ENCODE measurements at regions not wholly inside any gene's neighbourhood (a gene's known extent, or its start where the extent isn't known, plus 50 kb on each side); places are given as distances from the start of the nearest gene placed in this dataset.

GRCh38 chr14:54108481-54109471 lies 152.2 kb upstream of the BMP4 start:
- Mint-ChIP-seq H3K36me3 (no peaks in the 10 kb centered on the region), H3K27me3 (peaks cover 4% of the 10 kb centered on the region)

GRCh38 chr14:54109521-54110120 lies 153.0 kb upstream of the BMP4 start:
- Mint-ChIP-seq H3K27me3 (peaks cover 5% of the 10 kb centered on the region), H3K36me3 (no peaks in the 10 kb centered on the region), H3K4me1 (no peaks in the 10 kb centered on the region), H3K4me3 (no peak overlapping the region), H3K27ac (no peak overlapping the region), H3K9me3 (peaks cover 4% of the 10 kb centered on the region)

More at GRCh38 chr14:54108481-54109471, 152.2 kb upstream of the BMP4 start:
- no peaks in the 10 kb centered on the region for H3K4me1 Mint-ChIP-seq
- no peak overlapping the region for H3K4me3 Mint-ChIP-seq
- H3K27ac Mint-ChIP-seq = no peak overlapping the region
- H3K9me3 Mint-ChIP-seq = peaks cover 3% of the 10 kb centered on the region

GRCh38 chr14:54114941-54115340 lies 158.3 kb upstream of the BMP4 start:
- Mint-ChIP-seq H3K9me3 (peaks cover 4% of the 10 kb centered on the region), H3K4me3 (no peak overlapping the region), H3K27me3 (peaks cover 5% of the 10 kb centered on the region), H3K36me3 (no peaks in the 10 kb centered on the region), H3K4me1 (no peaks in the 10 kb centered on the region), H3K27ac (no peak overlapping the region)

- Mint-ChIP-seq H3K4me3 (no peak overlapping the region), H3K36me3 (no peaks in the 10 kb centered on the region), H3K9me3 (peaks cover 4% of the 10 kb centered on the region), H3K27ac (no peak overlapping the region), H3K27me3 (peaks cover 5% of the 10 kb centered on the region), H3K4me1 (no peaks in the 10 kb centered on the region)
These were observed 159.7 kb upstream of the BMP4 start for GRCh38 chr14:54116198-54116885.

- H3K4me1 Mint-ChIP-seq = no peaks in the 10 kb centered on the region
- H3K4me3 Mint-ChIP-seq = no peak overlapping the region
- H3K9me3 Mint-ChIP-seq = peaks cover 4% of the 10 kb centered on the region
- no peak overlapping the region for H3K27ac Mint-ChIP-seq
- H3K27me3 Mint-ChIP-seq = peaks cover 5% of the 10 kb centered on the region
- H3K36me3 Mint-ChIP-seq = no peaks in the 10 kb centered on the region
These were observed 160.3 kb upstream of the BMP4 start for GRCh38 chr14:54116972-54117371.

- no peak overlapping the region for H3K4me3 Mint-ChIP-seq
- no peaks in the 10 kb centered on the region for H3K4me1 Mint-ChIP-seq
- peaks cover 4% of the 10 kb centered on the region for H3K9me3 Mint-ChIP-seq
- H3K36me3 Mint-ChIP-seq = no peaks in the 10 kb centered on the region
- no peak overlapping the region for H3K27ac Mint-ChIP-seq
- peaks cover 4% of the 10 kb centered on the region for H3K27me3 Mint-ChIP-seq
These were observed 160.8 kb upstream of the BMP4 start for GRCh38 chr14:54117396-54117795.

GRCh38 chr14:54117924-54118323 lies 161.3 kb upstream of the BMP4 start:
- Mint-ChIP-seq H3K4me1 (no peaks in the 10 kb centered on the region), H3K9me3 (peaks cover 4% of the 10 kb centered on the region), H3K4me3 (no peak overlapping the region), H3K36me3 (no peaks in the 10 kb centered on the region), H3K27ac (no peak overlapping the region), H3K27me3 (peaks cover 4% of the 10 kb centered on the region)

- Mint-ChIP-seq H3K27ac (no peak overlapping the region), H3K4me3 (no peak overlapping the region), H3K27me3 (peaks cover 3% of the 10 kb centered on the region), H3K9me3 (no peaks in the 10 kb centered on the region), H3K4me1 (no peaks in the 10 kb centered on the region), H3K36me3 (no peaks in the 10 kb centered on the region)
These were observed 163.6 kb upstream of the BMP4 start for GRCh38 chr14:54120260-54120659.

- Mint-ChIP-seq H3K27me3 (peaks cover 3% of the 10 kb centered on the region), H3K9me3 (no peaks in the 10 kb centered on the region), H3K27ac (no peak overlapping the region)
These were observed 164.9 kb upstream of the BMP4 start for GRCh38 chr14:54121466-54122027.

GRCh38 chr14:54123841-54124240 lies 167.2 kb upstream of the BMP4 start:
- peaks cover 5% of the 10 kb centered on the region for H3K27me3 Mint-ChIP-seq
- H3K36me3 Mint-ChIP-seq = no peaks in the 10 kb centered on the region
- H3K4me3 Mint-ChIP-seq = no peak overlapping the region
- no peaks in the 10 kb centered on the region for H3K4me1 Mint-ChIP-seq
- no peak overlapping the region for H3K27ac Mint-ChIP-seq
- H3K9me3 Mint-ChIP-seq = no peaks in the 10 kb centered on the region

More at GRCh38 chr14:54121466-54122027, 164.9 kb upstream of the BMP4 start:
- H3K4me1 Mint-ChIP-seq = no peaks in the 10 kb centered on the region
- no peaks in the 10 kb centered on the region for H3K36me3 Mint-ChIP-seq
- no peak overlapping the region for H3K4me3 Mint-ChIP-seq

- Mint-ChIP-seq H3K27ac (no peak overlapping the region), H3K4me3 (no peak overlapping the region), H3K4me1 (no peaks in the 10 kb centered on the region), H3K9me3 (no peaks in the 10 kb centered on the region), H3K27me3 (peaks cover 5% of the 10 kb centered on the region), H3K36me3 (no peaks in the 10 kb centered on the region)
These were observed 168.5 kb upstream of the BMP4 start for GRCh38 chr14:54125109-54125508.

GRCh38 chr14:54126947-54127346 lies 170.3 kb upstream of the BMP4 start:
- no peaks in the 10 kb centered on the region for H3K36me3 Mint-ChIP-seq
- no peak overlapping the region for H3K4me3 Mint-ChIP-seq
- no peak overlapping the region for H3K27ac Mint-ChIP-seq
- peaks cover 5% of the 10 kb centered on the region for H3K27me3 Mint-ChIP-seq
- H3K9me3 Mint-ChIP-seq = no peaks in the 10 kb centered on the region
- H3K4me1 Mint-ChIP-seq = no peaks in the 10 kb centered on the region

GRCh38 chr14:54127526-54127925 lies 170.9 kb upstream of the BMP4 start:
- Mint-ChIP-seq H3K9me3 (no peaks in the 10 kb centered on the region), H3K36me3 (no peaks in the 10 kb centered on the region), H3K4me1 (no peaks in the 10 kb centered on the region), H3K27me3 (peaks cover 5% of the 10 kb centered on the region), H3K27ac (no peak overlapping the region), H3K4me3 (no peak overlapping the region)

- no peaks in the 10 kb centered on the region for H3K9me3 Mint-ChIP-seq
- no peak overlapping the region for H3K27ac Mint-ChIP-seq
- H3K4me3 Mint-ChIP-seq = no peak overlapping the region
- no peaks in the 10 kb centered on the region for H3K4me1 Mint-ChIP-seq
- H3K27me3 Mint-ChIP-seq = peaks cover 2% of the 10 kb centered on the region
- no peaks in the 10 kb centered on the region for H3K36me3 Mint-ChIP-seq
These were observed 173.4 kb upstream of the BMP4 start for GRCh38 chr14:54129850-54130640.

GRCh38 chr14:54132496-54132895 lies 175.9 kb upstream of the BMP4 start:
- Mint-ChIP-seq H3K4me1 (no peaks in the 10 kb centered on the region), H3K27ac (no peak overlapping the region), H3K36me3 (no peaks in the 10 kb centered on the region), H3K27me3 (peaks cover 2% of the 10 kb centered on the region), H3K4me3 (no peak overlapping the region), H3K9me3 (no peaks in the 10 kb centered on the region)

All from activated naive CD4-positive, alpha-beta T cell treated with anti-CD3 and anti-CD28 coated beads, Interleukin-2, amount 50 U/mL, for 24 hours (primary cell).